ENCODE measurements at regions not wholly inside any gene's neighbourhood (a gene's known extent, or its start where the extent isn't known, plus 50 kb on each side); places are given as distances from the start of the nearest gene placed in this dataset.

GRCh38 chr15:61511756-61512155 lies 282.7 kb upstream of the RORA start:
- Histone ChIP-seq H3K27me3 (ENCODE audit: control insufficient read depth, insufficient read depth, low read length) (no peaks in the 10 kb centered on the region), H3K9me3 (ENCODE audit: control insufficient read depth, insufficient read depth, low read length) (no peaks in the 10 kb centered on the region), H3K4me3 (ENCODE audit: low read depth, low read length) (no peak overlapping the region), H3K27ac (ENCODE audit: low read depth, low read length) (no peak overlapping the region)
- no peak for DNase-seq (ENCODE audit: low read depth, low spot score)
- CTCF ChIA-PET: no interaction called here
- no peak for TF ChIP-seq CTCF (IDR thresholded peaks at IDR 0.05; ENCODE audit: low read depth, low read length)
- POLR2A ChIA-PET: no interaction called here

GRCh38 chr15:61511089-61511488 lies 282.0 kb upstream of the RORA start:
- Histone ChIP-seq H3K9me3 (ENCODE audit: control insufficient read depth, insufficient read depth, low read length) (no peaks in the 10 kb centered on the region), H3K4me3 (ENCODE audit: low read depth, low read length) (no peak overlapping the region), H3K27me3 (ENCODE audit: control insufficient read depth, insufficient read depth, low read length) (no peaks in the 10 kb centered on the region), H3K27ac (ENCODE audit: low read depth, low read length) (no peak overlapping the region)
- TF ChIP-seq CTCF (IDR thresholded peaks at IDR 0.05; ENCODE audit: low read depth, low read length): no peak
- DNase-seq (ENCODE audit: low read depth, low spot score): no peak
- ChIA-PET CTCF (interaction anchor here (0.9 kb wide), 1 partner anchor 282 kb away, joined by 4 read pairs; the partner anchor contains the start of gene RORA), POLR2A (no interaction called here)

GRCh38 chr15:61509327-61509840 lies 280.3 kb upstream of the RORA start:
- no peak overlapping the region for H3K27ac ChIP-seq (ENCODE audit: low read depth, low read length)
- POLR2A ChIA-PET: no interaction called here
- H3K4me3 ChIP-seq (ENCODE audit: low read depth, low read length): no peak overlapping the region
- no peak for DNase-seq (ENCODE audit: low read depth, low spot score)
- H3K27me3 ChIP-seq (ENCODE audit: control insufficient read depth, insufficient read depth, low read length): no peaks in the 10 kb centered on the region
- TF ChIP-seq CTCF (IDR thresholded peaks at IDR 0.05; ENCODE audit: low read depth, low read length): no peak
- CTCF ChIA-PET: no interaction called here
- H3K9me3 ChIP-seq (ENCODE audit: control insufficient read depth, insufficient read depth, low read length): no peaks in the 10 kb centered on the region

- Histone ChIP-seq H3K9me3 (ENCODE audit: control insufficient read depth, insufficient read depth, low read length) (no peaks in the 10 kb centered on the region), H3K4me3 (ENCODE audit: low read depth, low read length) (no peak overlapping the region), H3K27me3 (ENCODE audit: control insufficient read depth, insufficient read depth, low read length) (no peaks in the 10 kb centered on the region), H3K27ac (ENCODE audit: low read depth, low read length) (no peak overlapping the region)
- no peak for DNase-seq (ENCODE audit: low read depth, low spot score)
- CTCF ChIA-PET: no interaction called here
- no peak for TF ChIP-seq CTCF (IDR thresholded peaks at IDR 0.05; ENCODE audit: low read depth, low read length)
- POLR2A ChIA-PET: no interaction called here
Observed at GRCh38 chr15:61503383-61503969, 274.4 kb upstream of the RORA start.

- no peak for DNase-seq (ENCODE audit: low read depth, low spot score)
- Histone ChIP-seq H3K27ac (ENCODE audit: low read depth, low read length) (no peak overlapping the region), H3K4me3 (ENCODE audit: low read depth, low read length) (no peak overlapping the region), H3K27me3 (ENCODE audit: control insufficient read depth, insufficient read depth, low read length) (no peaks in the 10 kb centered on the region), H3K9me3 (ENCODE audit: control insufficient read depth, insufficient read depth, low read length) (no peaks in the 10 kb centered on the region)
- POLR2A ChIA-PET: no interaction called here
- CTCF ChIA-PET: no interaction called here
- TF ChIP-seq CTCF (IDR thresholded peaks at IDR 0.05; ENCODE audit: low read depth, low read length): no peak
Observed at GRCh38 chr15:61501815-61502389, 272.8 kb upstream of the RORA start.

All from AG04450 (cell line).